RWPE2 (cell line): ENCODE measurements at regions not wholly inside any gene's neighbourhood (a gene's known extent, or its start where the extent isn't known, plus 50 kb on each side); places are given as distances from the start of the nearest gene placed in this dataset.
"Not testable (repeated sequence)": the region's sequence is repeated elsewhere in the genome, so short reads cannot be mapped to it uniquely, and the experiment has no call there.

Source experiments
- ATAC-seq: fragments of 200-7000 bp; cut with Tn5 transposase; 3 replicates; pipeline ENCODE4 v1.9.1; 2021; ENCODE audit warnings: low read depth
- DNase-seq: peaks from one replicate; pipeline ENCODE4 v3.0.0-alpha.2; 2020; ENCODE audit warnings: low spot score
- H3K27ac ChIP-seq: fragments of 450-650 bp; 2 replicates; pipeline ENCODE4 v1.5.1; 2017; ENCODE audit warnings: mild to moderate bottlenecking; ENCODE audit not compliant: poor library complexity, severe bottlenecking
- H3K27me3 ChIP-seq: fragments of 250-450 bp; sonication (Bioruptor Pico); 2 replicates; pipeline ENCODE4 v1.5.1; 2021; ENCODE audit warnings: mild to moderate bottlenecking, moderate library complexity; ENCODE audit not compliant: insufficient read depth, poor library complexity, severe bottlenecking
- H3K36me3 ChIP-seq: fragments of 250-450 bp; sonication (Bioruptor Pico); 2 replicates; pipeline ENCODE4 v1.5.1; 2020; ENCODE audit warnings: low read depth, mild to moderate bottlenecking, moderate library complexity
- H3K4me1 ChIP-seq: fragments of 250-450 bp; sonication (Bioruptor Pico); 2 replicates; pipeline ENCODE4 v1.5.1; 2021; ENCODE audit warnings: mild to moderate bottlenecking, moderate library complexity; ENCODE audit not compliant: insufficient read depth, poor library complexity, severe bottlenecking
- H3K4me3 ChIP-seq: fragments of 250-450 bp; sonication (Bioruptor Pico); 2 replicates; pipeline ENCODE4 v1.5.1; 2021; ENCODE audit warnings: mild to moderate bottlenecking, moderate library complexity; ENCODE audit not compliant: severe bottlenecking
- H3K9me3 ChIP-seq: fragments of 250-450 bp; sonication (Bioruptor Pico); 2 replicates; pipeline ENCODE4 v1.5.1; 2021; ENCODE audit warnings: mild to moderate bottlenecking, moderate library complexity; ENCODE audit not compliant: severe bottlenecking
- CTCF ChIP-seq: fragments of 450-650 bp; IDR thresholded peaks from one replicate; pipeline ENCODE4 v1.5.1; 2017; ENCODE audit warnings: mild to moderate bottlenecking, moderate library complexity; ENCODE audit not compliant: poor library complexity, severe bottlenecking

- ATAC-seq (no peak), DNase-seq (no peak)
- no peaks in the 10 kb centered on the region for H3K27me3 ChIP-seq
- no peak overlapping the region for H3K4me3 ChIP-seq
- no peaks in the 10 kb centered on the region for H3K36me3 ChIP-seq
- H3K4me1 ChIP-seq: no peaks in the 10 kb centered on the region
- H3K27ac ChIP-seq: no peak overlapping the region
- no peak for TF ChIP-seq CTCF
- H3K9me3 ChIP-seq: no peaks in the 10 kb centered on the region
Measured at GRCh38 chr13:63279136-63279535, 1863.5 kb upstream of the PCDH20 start.

GRCh38 chr13:63274772-63275171 lies 1859.1 kb upstream of the PCDH20 start:
- Histone ChIP-seq H3K4me1 (no peaks in the 10 kb centered on the region), H3K27ac (no peak overlapping the region), H3K4me3 (no peak overlapping the region), H3K27me3 (no peaks in the 10 kb centered on the region), H3K36me3 (no peaks in the 10 kb centered on the region), H3K9me3 (no peaks in the 10 kb centered on the region)
- no peak for ATAC-seq
- no peak for TF ChIP-seq CTCF
- no peak for DNase-seq

- Histone ChIP-seq H3K27me3 (no peaks in the 10 kb centered on the region), H3K27ac (no peak overlapping the region), H3K4me1 (no peaks in the 10 kb centered on the region), H3K36me3 (no peaks in the 10 kb centered on the region), H3K9me3 (no peaks in the 10 kb centered on the region), H3K4me3 (no peak overlapping the region)
- ATAC-seq: no peak
- DNase-seq: no peak
- no peak for TF ChIP-seq CTCF
Measured at GRCh38 chr13:63249411-63250187, 1834.0 kb upstream of the PCDH20 start.

- not testable (repeated sequence) for H3K27me3 ChIP-seq, ATAC-seq, H3K4me1 ChIP-seq, DNase-seq, H3K9me3 ChIP-seq, H3K36me3 ChIP-seq, H3K4me3 ChIP-seq, H3K27ac ChIP-seq
Measured at GRCh38 chr13:63236667-63237396, 1821.2 kb upstream of the PCDH20 start.

GRCh38 chr13:63218596-63218995 lies 1802.9 kb upstream of the PCDH20 start:
- not testable (repeated sequence) for ATAC-seq, H3K27me3 ChIP-seq, H3K4me1 ChIP-seq, H3K9me3 ChIP-seq, H3K36me3 ChIP-seq, H3K27ac ChIP-seq, DNase-seq, H3K4me3 ChIP-seq
